Mesenteric fat pad (tissue), 1 donor: ENCODE measurements at regions not wholly inside any gene's neighbourhood (a gene's known extent, or its start where the extent isn't known, plus 50 kb on each side); places are given as distances from the start of the nearest gene placed in this dataset.
A peak's percentile ranks its signal among the peaks of the same experiment; 100 is the strongest.

Experiments used
- DNase-seq: peaks from one replicate; pipeline ENCODE4 v3.0.0-alpha.2; 2020; ENCODE audit warnings: low spot score
- donor health status: DM: yes; HTN: yes; CAD: no.

DNA sequence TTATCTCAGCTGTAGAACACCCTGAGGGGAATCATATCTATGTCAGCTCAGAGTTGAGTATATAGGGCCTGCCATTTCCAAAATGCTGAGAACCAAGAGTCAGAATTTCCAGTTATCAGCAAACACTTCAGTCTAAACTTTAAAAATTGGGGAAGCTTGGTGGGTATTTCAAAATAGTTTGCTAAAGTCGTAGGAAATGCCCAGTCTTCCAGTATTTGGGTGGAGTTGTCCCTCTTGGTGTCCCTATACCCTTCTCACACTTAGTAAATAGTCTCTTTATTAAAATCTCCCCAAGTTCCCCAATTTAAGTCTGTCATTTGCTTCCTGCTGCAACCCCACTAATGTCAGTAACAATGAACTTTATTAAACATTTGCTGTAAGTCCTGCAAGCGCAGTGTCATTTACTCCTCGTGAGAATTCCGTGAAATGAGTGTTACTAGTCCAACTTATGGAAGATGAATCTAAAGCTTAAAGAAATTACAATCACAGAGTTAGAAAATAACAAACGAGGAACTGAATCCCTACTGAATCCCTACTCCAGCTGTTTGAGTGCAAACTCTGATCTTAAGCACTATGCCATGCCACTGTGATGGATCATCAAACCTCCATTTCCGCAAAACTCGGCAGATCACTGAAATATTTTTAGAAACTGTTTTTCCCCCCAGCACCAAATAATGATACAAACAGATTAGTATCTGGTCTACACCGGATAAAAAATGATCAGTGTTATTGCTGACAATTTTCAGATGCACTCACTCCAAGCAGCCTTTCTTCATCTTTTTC is 341.7 kb upstream of the PROK2 start:
- no peak for DNase-seq

DNA sequence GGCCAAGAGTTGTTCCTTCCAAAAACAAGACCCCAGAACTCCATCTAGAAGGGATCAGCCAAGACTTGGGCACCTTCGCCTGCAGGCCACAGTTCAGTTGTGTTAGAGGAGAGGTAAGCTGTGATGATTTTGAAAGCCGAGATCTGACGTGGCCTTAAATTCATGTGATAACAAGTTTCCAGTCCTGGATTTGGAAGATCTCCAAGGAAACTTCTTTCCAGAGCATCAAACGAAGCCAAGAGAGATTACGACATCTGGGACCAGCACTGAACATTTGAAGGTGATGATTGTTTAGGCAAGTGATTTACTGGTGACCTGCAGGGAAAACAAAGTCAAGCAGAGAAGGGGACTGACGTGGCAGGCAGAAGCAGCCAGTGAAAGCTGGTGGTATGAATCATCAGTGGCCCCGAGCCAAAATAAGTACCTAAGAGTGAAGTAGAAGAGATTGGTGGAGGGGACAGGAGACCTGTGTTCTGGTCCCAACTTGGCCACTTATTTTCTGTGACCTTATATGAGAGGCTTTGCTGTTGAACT is 339.0 kb upstream of the PROK2 start:
- no peak for DNase-seq

DNA sequence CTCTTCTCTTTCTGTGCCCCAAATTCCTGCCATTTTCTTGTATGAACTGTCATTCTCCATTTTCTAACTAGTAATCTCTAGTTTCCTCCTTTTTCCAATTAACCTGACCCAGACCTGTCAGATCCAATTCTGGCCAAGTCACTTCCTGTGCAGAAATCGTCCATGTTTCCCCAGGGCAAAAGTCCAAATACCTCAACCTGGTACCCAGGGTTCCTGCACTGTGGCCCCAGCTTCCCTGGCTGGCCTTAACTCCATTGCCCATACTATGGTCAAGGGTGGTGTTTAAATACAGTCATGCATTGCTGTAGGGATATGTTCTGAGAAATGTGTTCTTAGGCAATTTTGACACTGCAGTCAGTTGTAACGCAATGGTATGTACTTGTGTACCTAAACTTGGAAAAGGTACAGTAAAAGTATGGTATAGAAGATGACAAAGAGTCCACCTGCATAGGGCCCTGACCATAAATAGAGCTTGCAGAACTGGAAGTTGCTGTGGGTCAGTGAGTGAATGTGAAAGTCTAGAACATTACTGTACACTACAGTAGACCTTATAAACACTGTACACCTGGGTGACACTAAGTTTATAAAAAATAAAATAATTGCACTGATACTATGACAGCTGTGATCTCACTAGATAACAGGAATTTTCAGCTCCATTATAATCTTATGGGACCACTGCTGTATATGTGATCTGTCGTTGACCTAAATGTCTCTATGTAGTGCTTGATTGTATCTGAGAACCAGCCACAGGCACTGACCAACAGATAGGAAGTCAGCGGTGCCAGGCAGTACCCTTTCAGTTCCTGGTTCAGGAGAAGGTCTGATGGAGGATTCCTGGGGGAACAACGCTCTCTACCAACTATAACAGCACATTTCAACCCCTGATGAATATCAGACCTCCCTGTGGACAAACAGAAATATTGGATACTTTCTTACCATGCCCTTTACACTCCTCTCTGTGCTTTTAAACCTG is 336.1 kb upstream of the PROK2 start:
- no peak for DNase-seq

GRCh38 chr3:72120039-72120438 is 335.1 kb upstream of the PROK2 start:
- no peak for DNase-seq

DNA sequence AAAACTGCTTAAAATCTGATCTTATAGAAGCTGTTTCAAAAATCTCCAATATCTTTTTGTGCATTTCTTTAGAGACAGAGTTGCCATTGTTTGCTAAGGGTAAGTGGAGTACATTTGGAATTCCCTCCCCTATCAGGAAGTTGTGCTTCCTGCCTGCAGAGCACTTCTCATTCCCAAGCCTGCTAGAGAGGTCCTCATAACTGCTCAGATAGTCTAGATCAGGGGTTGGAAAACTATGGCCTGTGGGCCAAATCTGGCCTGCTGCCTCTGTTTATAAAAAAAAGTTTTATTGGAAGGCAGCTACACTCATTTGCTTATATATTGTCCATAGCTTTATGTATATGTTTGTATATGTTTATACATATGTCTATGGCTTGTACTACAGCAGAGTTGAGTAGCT is 333.7 kb upstream of the PROK2 start:
- no peak for DNase-seq

DNA sequence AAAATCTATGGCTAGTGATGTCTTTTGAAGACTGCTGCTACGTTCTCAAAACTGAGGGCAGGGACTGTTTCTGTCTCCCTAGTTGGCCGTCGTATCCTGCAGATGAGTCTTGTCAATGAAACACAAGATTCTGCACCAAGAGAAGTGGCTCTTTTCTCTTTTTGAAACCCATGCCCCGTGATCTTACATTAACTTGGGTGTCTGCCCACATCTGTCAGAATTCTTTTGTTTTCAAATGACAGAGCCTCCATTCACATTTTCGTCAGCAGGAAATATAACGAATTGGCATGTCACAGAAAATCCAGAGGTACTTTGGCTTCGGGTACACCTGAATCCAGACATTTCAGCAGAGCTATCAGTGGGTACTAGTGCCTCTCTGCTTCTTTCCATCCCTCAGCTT is 331.3 kb upstream of the PROK2 start:
- DNase-seq = no peak

DNA sequence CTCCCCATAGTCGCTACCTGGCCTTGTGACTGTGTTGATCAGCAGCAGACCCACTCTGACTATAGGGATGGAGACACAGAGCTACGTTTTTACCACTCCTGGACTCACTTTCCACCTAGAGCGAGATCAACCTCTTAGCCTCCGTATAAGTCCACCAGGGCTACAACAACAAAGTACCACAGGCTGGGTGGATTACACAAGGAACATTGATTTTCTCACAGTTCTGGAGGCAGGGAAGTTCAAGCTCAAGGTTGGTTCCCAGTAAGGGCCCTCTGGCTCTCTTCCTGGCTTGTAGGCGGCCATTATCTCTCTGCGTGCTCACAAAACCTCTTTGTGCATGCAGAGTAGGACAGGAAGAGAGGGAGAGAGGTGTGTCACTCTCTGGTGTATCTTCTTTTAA is 330.4 kb upstream of the PROK2 start:
- DNase-seq = no peak

DNA sequence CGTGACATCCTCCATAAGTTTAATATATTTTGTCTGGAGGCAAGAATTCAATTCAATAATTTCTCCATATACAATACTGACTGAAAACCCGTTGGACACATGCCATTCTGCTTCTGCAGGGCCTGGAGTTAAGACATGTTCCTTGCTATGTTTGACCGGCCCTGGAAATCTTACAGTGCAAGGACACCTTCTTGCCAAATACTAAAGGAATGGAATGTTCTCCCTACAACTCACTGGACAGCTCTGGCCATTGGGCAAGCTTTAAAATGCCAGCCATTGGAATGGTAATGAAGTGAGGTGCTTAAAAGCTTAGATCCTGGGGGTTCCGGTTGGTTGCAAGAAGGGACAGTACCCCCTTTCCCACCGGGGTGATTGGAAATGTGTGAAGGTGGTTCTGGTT is 329.8 kb upstream of the PROK2 start:
- no peak for DNase-seq

DNA sequence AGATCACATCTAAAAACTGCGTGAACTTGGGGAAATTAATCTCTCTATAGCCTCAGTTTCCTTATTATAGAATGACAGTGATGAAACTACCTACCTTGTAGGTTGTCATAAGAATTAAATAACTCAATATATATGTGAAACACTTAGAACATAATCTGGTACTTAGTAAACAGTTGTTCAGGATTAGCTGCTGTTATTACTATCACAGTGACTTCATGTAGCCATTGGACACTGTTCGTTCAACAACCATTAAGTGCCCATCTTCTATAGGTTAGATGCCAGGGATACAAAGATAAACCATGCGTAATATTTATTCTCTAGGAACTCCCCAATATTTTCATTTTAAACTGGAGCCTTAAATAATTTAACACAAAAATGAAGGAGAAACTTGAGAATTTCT is 329.0 kb upstream of the PROK2 start:
- no peak for DNase-seq

DNA sequence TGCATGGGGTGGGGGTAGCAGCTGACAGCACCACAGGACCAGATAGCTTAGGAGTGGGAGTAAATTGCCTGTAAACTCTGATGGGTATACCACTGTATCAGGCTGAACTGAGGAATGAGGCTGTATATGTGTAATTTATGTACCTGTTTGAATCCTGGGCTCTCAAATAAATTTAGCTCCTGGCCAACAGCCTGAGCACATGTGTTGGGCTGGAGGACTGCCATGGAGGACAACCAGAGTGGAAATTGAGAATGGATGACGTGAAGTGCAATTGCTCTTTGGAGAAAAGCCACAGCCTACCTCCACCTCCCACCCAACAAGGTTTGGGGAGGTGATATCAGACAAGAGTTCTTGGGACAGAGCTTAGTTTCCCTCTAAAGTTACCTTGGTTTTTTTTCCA is 328.6 kb upstream of the PROK2 start:
- DNase-seq = no peak

DNA sequence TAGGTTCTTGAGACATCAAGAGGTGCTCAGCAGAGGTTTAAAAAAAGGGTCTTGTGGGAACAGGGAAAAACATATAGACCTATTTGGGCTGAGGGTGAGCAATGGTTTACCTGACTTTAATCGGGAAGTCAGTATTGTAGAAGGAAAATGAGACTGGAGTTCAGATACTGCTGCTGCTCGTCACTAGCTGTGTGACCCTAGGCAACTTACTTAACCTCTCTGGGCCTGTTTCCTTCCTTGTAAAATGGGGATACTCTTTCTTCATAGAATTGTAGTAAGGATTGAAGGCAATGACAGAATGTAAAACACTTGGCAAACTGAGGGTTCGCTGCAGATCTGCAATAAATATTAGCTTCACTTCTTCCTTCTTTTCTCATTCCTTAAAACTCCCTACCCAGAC is 327.5 kb upstream of the PROK2 start:
- DNase-seq = no peak

- DNase-seq = no peak
These were observed 326.6 kb upstream of the PROK2 start for GRCh38 chr3:72111265-72112205.

- no peak for DNase-seq
These were observed 324.6 kb upstream of the PROK2 start for GRCh38 chr3:72109327-72110259.

- no peak for DNase-seq
These were observed 320.4 kb upstream of the PROK2 start for GRCh38 chr3:72105306-72105705.

DNA sequence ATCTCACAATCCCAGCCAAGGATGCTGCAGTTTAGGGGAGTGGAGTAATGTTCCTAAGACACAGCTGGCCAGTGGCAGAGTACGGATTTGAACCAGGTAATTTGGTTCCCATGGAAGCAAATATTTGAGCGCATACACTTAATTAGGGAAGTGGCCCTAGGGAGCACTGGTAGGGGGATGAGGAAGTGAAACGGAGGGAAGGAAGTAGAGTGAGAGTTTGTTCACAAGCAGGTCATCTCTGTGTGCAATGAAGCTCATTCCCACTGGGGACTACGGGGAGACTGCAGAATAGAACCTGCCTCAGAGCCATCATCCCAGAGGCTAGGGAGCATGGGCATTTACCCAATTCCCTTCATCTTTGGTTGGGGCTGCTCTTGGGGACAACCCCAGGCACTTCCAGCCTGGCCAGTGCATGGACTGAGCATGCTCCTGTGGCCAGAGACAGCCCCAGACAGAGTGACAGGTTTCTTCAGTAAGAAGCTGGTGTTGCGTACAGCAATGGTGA is 317.2 kb upstream of the PROK2 start:
- no peak for DNase-seq

DNA sequence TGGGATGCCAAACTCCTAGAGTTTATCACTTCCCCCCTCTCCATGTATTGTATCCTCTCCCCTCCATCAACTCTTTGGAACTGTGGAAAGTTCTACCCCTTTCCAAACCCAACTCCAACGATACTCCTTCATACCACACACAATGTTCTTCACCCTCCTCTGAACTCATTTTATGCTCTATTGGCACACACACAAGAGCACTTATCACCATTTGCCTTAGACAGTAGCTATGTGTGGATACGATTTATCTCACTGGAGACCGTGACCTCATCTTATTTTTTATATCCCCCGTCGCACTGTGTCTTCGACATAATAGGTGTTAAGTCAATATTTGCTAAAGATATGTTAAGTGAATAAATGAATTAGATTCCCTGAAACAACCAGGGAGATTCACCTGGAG is 316.5 kb upstream of the PROK2 start:
- DNase-seq = no peak

DNA sequence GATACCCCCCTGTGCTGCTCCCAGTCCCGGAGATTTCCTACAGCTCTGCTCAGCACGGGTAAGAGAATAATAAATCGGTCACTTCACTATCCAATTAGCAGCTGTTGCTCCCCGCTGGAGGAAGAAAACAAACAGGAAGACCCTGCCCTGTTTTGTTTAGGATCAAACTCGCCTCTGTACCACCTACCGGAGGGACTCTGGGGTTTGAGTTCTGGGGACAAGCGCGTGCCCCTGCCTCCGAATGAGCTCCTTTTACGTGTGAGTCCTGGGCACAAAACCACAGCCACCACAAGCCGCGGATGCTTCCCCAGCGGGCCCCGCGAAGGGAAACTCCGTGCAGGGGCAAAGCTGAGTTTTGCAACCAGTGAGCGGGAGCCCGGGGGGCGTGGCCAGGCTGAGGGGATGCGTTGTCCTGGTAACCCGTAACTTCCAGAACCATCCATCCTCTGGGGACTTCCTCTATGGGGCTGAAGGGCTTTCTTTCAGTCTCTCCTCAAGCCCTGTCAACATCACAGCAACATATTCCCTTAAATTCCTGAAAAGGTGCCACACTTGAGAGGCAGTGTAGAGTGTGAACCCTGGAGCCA is 315.7 kb upstream of the PROK2 start:
- peak; percentile 96 for DNase-seq

GRCh38 chr3:72100080-72100511 is 315.1 kb upstream of the PROK2 start:
- no peak for DNase-seq
